HFF-Myc (cell line): ENCODE measurements at regions not wholly inside any gene's neighbourhood (a gene's known extent, or its start where the extent isn't known, plus 50 kb on each side); places are given as distances from the start of the nearest gene placed in this dataset.

Experiments used
- DNase-seq: peaks from one replicate; pipeline ENCODE4 v3.0.0-alpha.2; 2011; ENCODE audit warnings: low read depth; ENCODE audit errors: extremely low read depth
- H3K4me3 ChIP-seq: replicated peaks from 2 replicates; pipeline ENCODE4 v1.5.1; 2011; ENCODE audit warnings: low read depth, mild to moderate bottlenecking, control low read depth, low read length
- TF ChIP-seq, protein P1 (sequence below): IDR thresholded peaks from 2 replicates; pipeline ENCODE4 v1.5.1; 2012; ENCODE audit warnings: mild to moderate bottlenecking, low read depth, low read length, control low read depth; ENCODE audit errors: missing control alignments

DNA sequence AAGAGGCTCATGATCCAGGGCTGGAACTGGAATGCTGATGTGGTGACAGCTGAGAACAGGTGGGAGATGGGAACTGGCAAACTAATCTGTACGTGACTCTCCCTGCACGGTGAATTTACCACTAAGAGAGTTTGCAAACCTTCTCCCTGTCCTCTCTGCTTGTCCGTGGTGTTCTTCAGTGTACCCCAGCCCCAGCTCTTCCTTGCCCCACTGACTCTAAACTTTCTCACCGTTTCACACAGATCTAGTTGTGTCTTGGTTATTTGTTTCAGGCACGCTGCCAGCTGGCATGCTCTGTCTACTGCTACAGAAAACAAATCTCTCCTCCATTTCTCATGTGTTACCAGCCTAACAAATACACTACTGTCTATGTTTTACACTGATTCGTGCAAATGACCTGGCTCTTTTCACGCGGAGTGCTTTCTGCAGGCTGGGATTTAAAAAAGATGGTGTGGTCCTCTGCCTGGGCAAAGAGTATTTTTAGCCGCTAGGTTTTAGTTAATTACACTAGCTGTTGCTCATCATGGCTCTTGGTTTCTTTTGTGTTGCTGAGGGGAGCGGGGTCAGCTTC, 192.7 kb upstream of the LRIG1 start:
- DNase-seq, result no peak
- no peak overlapping the region for H3K4me3 ChIP-seq
- TF ChIP-seq, protein P1, sequence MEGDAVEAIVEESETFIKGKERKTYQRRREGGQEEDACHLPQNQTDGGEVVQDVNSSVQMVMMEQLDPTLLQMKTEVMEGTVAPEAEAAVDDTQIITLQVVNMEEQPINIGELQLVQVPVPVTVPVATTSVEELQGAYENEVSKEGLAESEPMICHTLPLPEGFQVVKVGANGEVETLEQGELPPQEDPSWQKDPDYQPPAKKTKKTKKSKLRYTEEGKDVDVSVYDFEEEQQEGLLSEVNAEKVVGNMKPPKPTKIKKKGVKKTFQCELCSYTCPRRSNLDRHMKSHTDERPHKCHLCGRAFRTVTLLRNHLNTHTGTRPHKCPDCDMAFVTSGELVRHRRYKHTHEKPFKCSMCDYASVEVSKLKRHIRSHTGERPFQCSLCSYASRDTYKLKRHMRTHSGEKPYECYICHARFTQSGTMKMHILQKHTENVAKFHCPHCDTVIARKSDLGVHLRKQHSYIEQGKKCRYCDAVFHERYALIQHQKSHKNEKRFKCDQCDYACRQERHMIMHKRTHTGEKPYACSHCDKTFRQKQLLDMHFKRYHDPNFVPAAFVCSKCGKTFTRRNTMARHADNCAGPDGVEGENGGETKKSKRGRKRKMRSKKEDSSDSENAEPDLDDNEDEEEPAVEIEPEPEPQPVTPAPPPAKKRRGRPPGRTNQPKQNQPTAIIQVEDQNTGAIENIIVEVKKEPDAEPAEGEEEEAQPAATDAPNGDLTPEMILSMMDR, result no peak

GRCh38 chr3:66702126-66702525, 201.3 kb upstream of the LRIG1 start:
- TF ChIP-seq, protein P1, result no peak
- DNase-seq, result no peak
- H3K4me3 ChIP-seq, result no peak overlapping the region

DNA sequence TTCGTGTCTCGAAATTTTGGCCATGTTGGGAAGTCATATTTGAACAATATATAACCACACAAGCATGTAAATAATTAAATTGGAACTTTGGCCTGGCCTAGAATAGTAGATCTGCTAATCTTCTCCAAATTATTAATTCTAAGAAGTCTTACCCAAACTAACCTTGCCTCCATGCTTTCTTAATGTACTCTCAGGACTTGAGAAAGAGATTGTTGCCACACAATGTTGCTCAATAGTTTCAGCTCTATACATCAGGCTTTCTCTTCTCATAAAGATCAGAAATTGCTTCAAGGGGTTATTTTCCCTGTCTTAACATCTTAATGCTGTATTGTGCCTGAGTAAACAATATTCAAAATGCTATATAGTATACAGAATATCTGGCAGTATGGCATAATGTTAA, 202.7 kb upstream of the LRIG1 start:
- TF ChIP-seq, protein P1, result no peak
- no peak overlapping the region for H3K4me3 ChIP-seq
- no peak for DNase-seq

DNA sequence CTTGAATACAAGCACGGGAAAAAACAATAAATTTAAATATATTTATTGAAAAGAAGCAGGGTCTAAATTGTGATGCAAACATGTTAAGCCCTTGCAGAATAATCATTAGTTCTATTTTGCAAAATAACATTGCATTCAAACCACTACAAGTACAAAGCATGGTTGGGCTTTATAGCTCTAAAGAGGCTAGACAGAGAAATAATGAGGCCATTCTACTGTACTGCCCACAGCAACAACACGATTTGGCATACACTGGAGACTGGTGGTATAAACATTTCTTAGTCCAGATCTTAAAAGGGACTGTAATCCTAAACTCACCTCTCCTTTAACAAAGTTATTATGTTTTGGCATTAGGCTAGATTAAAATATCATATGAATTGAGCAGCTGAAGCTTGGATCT, 204.3 kb upstream of the LRIG1 start:
- no peak overlapping the region for H3K4me3 ChIP-seq
- DNase-seq, result no peak
- TF ChIP-seq, protein P1, result no peak

- TF ChIP-seq, protein P1, result no peak
- H3K4me3 ChIP-seq, result no peak overlapping the region
These were observed 206.1 kb upstream of the LRIG1 start for GRCh38 chr3:66706890-66707289.

GRCh38 chr3:66709532-66709931, 208.7 kb upstream of the LRIG1 start:
- no peak for DNase-seq
- no peak overlapping the region for H3K4me3 ChIP-seq
- TF ChIP-seq, protein P1, result no peak

More at GRCh38 chr3:66706890-66707289, 206.1 kb upstream of the LRIG1 start:
- no peak for DNase-seq

DNA sequence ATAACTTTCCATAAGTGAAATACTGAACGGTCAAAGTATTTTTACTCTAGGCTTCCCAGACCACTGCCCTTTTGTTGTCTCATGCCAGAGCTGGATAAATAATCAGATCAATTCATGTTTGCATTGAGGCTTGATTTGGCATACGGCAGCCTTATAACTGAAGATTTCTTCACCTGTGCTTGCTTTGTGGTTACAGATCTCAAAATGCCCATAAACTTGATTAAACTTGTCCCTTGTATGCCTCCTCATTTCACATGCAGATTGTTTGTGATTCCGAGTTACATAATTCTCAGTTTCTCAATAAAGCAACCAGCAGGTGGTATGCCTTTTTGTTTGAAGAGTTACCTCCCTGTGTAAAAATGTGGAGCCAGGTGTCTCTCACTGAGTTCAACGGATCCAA, 211.4 kb upstream of the LRIG1 start:
- no peak for DNase-seq
- TF ChIP-seq, protein P1, result no peak
- no peak overlapping the region for H3K4me3 ChIP-seq
